GM19324 (cell line): ENCODE measurements at regions not wholly inside any gene's neighbourhood (a gene's known extent, or its start where the extent isn't known, plus 50 kb on each side); places are given as distances from the start of the nearest gene placed in this dataset.
"Not testable (repeated sequence)": the region's sequence is repeated elsewhere in the genome, so short reads cannot be mapped to it uniquely, and the experiment has no call there.

ENCODE experiments used
- ATAC-seq: cut with Tn5 transposase; IDR thresholded peaks from one replicate; pipeline ENCODE4 v1.9.1; 2021; ENCODE audit warnings: mild to moderate bottlenecking, moderate library complexity; ENCODE audit not compliant: unreplicated experiment, low FRiP score

DNA sequence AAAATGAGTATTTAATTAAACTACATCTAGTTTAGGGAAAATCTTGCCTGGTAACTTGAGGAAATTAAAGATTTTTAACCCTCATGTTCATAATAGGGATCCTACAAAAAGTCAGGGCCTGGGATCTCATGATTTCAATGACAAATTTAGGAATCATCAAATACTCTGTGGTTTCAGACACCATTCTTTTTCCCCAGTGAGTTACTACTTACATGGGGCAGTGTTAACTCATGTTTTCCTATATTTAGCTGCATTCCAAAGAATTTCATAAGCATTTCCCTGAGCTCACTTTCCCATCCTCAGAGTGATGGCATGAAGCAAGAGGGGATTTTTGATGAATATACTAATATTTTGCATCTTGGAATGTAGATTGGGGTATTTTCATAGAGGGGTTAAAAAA, 321.7 kb downstream of the CENPW start:
- ATAC-seq: no peak

DNA sequence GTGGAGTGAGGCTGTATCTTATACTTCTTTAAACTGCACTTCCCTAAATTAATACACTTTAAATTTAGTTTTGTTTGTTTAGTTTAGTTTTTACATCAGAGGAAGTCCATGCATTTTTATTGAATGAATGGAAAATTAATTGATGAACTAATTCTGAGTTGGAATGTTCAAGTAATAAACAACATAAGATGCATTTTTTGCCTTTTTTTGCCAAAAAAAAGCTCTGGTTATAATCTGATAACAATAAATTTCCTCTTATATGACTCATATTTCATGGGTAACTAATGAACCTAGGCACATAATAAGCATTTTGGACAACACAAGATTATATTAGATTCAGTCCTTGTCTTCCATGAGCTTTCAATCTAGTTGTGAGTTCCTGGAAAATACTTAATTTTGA, 323.1 kb downstream of the CENPW start:
- no peak for ATAC-seq

DNA sequence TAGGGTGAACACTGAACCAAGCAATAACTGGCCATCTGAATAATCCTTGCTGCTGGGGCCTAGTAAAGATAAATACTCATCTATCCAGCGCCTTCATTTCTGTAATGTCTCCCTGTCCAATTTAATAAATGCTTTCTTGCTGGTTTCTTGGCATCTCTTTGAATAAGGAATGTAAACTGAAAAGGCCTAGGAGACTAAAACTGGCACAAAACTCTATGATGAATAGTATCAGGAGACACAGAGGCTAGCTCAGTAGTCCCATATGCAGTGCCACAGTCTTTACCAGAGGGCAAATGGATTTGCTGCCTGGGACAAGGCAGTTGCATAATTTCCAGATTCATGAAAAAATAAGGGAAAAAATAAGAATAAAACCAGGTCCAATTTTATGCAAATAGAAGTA, 324.4 kb downstream of the CENPW start:
- ATAC-seq: no peak

DNA sequence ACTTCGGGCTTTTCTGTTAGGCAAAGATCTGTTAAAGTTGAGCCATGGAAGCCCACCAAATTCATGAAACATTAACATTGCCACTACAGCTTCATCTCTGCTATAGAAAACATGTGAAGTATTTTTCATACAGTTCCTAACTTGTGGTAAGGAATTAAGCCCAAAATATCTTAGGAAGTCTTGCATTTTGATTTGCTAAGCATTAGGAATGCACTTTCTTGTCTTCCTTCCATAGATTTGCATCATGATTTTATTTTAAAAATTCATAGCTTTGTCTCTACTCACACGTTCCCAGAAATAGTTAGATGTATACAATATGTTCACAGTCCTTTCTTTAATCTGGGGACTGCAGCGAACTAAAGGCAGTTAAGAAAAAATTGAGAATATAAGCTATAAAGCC, 325.6 kb downstream of the CENPW start:
- no peak for ATAC-seq

DNA sequence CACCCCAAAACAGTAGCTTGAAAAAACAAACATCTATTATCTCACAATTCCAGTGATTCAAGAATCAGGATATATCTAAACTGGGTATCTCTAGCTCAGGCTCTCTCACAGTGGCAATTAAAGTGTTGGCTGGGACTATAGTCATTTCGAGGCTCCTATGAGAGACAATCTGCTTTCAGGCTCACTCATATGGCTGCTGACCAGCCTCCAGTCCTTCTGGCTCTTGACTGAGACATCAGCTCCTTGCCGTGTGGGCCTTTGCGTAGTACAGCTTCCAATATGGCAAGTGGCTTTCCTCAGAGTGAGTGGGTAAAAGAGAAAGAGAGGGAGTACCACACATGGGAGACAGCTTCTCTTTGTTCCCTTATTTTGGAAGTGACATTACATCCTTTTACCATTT, 327.2 kb downstream of the CENPW start:
- ATAC-seq: no peak

DNA sequence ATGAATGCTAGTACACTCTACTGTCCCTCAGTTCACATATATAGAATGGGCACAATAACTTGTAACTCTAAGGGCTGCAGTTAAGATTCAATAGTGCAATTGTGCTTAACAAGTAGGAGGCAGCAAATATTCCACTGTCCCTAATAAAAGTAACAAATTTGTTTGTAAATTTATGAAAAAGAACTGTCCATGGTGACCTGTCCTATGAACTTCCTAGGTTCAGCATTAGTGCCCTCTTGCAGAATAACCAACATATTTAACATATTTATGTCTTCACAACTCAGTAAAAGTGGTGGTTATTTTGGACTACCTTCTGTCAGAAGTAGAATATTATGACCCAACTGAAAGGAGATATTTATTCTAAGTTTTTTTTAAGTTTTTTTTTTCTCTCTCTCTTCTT, 327.8 kb downstream of the CENPW start:
- ATAC-seq: no peak

DNA sequence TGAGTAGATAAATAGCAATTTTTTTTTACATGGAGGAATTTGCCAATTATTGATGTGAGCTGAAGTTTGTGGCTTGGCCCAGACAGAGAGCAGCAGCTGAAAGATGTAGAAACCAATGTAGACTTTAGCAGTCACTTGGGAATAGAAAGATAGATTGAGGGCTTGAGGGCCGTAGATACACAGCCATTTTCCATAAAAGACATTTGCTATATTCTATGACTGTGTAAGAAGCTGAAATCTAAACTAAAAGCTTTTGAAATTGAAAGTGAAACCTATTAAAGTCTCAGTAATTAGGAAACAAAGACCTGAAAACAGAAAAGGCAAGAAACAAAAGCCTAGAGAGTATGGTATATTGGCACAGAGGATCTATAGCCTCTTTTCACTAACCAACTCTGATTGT, 332.7 kb downstream of the CENPW start:
- ATAC-seq: peak; percentile 73

DNA sequence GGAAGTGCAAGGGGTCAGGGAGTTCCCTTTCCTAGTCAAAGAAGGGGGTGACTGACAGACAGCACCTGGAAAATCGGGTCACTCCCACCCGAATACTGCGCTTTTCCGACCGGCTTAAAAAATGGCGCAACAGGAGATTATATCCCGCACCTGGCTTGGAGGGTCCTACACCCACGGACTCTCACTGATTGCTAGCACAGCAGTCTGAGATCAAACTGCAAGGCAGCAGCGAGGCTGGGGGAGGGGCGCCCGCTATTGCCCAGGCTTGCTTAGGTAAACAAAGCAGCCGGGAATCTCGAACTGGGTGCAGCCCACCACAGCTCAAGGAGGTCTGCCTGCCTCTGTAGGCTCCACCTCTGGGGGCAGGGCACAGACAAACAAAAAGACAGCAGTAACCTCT, 333.8 kb downstream of the CENPW start:
- not testable (repeated sequence) for ATAC-seq

DNA sequence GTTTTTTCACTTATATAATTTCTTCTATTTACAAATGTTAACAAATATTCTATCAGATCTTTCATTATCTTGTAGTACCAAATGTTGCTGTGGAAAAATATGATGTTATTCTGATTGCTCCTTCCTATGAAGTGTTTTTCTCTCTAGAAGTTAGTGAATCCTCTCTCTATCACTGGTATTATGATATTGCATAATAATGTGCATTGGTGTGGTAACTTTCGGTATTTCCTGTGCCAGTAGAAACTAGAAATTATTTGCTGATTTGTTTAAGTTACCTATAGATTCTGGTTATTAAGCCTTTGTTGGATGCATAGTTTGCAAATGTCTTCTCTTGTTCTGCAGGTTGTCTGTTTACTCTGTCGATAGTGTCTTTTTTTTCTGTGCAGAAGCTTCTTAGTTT, 342.5 kb downstream of the CENPW start:
- no peak for ATAC-seq

DNA sequence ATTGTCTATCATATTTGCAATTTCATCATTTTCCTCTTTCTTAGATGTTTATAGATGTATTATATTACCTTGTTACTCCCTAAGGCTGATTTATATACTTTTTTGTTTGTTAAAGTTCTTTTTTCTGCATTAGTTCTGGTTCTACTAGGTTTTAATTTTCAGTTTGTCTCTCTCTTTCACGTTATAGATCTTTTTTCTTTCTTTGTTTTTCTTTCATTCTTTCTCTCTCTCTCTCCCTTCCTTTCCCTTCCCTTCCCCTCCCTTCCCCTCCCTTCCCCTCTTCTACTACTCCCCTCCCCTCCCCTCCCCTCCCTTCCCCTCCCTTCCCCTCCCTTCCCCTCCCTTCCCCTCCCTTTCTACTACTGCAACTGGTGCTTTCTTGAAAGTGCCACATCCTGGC, 345.3 kb downstream of the CENPW start:
- no peak for ATAC-seq

DNA sequence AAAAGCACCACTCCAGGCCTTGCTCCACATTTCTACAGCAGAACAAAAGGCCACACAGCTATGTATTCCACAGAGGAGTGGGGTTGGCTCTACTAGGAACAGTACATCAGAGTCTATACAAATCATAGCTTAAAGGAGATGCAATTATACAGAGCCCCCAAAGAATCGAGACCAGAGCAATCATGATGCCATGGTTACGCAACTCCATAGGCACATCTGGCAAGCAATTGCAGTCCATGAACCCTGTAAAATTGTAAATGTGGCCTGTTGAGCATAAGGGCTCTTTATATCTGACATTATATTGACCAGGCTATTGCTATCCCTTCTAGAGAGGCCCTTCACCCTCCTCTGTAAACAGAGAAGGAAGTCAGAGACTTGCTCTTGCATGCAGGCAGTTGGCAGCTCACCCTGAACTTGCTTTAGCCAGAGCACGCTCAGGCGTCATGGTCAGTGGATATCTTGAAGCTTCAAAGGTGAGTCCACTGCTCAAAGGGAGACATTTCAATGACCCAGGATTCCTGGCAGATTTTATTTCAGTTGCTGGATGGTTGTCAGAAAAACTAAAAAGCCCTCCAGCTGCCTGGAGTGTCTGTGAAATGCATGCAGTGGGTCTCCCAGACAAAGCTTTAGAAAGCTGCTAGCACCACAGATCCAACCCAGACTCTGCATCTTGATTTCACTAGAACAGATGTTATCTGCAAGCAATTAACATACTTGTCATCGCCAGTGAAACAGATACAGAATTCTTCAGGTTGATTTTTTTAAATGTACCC, 357.2 kb downstream of the CENPW start:
- ATAC-seq: no peak

DNA sequence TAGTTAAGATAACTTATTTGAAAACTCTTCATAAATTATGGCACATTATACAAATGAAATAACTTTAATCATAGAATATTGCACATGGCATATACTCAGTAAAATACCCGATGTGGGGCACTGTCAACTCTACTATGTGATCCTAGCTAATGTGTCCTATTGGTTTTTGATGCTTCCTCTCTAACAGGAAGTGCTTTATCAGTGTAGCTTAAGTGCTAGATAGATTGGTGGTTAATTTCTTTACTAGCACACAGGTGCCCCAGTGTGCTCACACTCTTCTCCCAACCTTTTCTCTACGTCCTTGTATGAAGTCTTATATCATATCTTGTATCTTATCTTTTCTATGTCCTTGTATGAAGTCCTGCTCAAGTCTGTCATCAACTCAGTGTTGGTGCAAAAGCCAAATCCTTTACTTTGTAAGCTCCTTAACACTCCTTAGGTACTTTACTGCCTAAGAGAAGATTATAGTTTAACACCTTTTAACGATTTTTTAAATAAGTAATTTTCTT, 358.9 kb downstream of the CENPW start:
- ATAC-seq: no peak

DNA sequence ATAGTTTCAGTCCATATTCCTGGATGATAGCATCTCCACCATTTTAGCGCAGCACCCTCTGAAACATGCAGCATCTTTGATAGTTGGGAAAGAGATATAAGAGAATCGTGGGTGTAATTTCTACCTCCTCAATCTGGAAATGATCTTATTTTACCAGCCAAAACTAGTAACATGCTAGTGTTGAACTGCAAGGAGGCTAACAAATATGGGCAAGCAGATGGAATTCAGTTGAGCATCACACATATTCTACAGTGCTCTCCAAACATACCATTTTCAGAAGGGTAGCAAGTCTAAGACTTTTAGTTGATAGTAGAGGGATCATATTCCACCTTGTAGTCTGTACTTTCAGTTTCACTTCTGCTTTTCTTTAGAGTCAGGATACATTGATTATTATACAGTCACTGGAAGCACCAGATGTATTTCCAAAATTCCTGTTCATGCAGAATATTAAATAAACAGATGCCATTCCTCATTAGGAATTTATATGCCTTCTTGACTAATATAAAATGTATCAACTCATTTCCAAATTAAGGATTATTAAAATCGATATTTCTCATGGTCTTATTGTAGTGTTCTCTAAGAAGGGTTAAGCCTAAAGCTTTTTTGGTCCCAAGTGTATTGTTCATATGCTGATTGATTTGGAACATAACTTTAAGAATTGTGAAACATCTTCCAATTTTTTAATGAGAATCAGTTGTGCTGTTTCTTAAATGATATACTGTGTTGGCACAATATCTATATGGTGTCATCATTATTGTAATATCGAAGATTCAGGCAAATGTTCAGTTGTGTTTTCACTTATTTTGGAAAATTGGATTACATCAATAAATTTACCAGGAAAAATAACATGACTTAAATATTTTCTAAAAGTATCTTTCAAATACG, 362.0 kb downstream of the CENPW start:
- ATAC-seq: no peak

DNA sequence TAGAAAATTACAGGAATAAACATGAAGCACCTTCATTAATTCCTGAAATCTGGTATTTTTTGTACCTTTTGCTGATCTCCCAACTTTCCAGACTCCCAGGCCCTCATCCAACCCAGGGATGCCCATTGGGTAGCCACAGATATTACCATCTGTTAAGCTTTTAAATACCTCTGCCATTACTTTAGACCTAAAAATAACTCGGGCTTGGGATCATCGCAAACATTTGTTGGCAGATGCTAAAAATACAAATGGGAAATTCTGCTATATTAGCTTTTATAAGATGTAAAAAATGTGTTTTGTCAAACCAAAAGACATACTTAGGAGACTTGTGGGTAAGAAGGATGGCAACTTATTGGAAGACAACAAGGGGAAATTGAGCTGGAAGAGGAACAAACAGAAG, 376.1 kb downstream of the CENPW start:
- no peak for ATAC-seq

DNA sequence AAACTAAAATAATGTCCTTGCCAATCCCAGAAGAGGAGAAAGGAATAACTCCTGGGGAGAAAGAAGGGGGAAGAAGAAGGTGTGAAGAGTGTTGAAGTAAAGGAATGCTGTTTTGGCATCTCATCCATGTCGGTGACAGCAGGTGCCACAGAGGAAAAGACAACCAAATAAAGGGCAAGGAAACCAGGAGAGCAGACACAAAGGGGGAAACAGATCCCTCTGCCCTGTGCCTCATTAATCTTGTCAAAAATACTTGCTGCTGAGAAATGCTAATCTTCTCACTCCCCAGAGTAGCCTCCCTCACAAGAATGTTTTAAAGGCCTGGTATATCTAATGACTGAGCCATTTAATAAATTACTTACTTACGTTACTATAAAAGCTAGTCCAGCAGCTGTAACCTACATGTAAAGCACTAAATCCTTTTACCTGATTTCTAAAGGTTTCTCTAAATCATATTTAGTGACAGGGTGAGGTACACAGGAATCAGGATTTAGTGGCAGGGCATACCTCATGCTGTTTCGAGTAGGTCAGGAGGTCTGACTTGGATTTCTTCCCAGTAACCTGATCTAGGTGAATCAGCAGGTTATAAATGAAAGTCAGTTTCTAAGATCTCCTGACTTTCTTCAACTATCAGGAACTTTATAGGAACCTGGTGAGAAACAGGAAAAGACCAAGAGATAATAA, 377.1 kb downstream of the CENPW start:
- no peak for ATAC-seq

DNA sequence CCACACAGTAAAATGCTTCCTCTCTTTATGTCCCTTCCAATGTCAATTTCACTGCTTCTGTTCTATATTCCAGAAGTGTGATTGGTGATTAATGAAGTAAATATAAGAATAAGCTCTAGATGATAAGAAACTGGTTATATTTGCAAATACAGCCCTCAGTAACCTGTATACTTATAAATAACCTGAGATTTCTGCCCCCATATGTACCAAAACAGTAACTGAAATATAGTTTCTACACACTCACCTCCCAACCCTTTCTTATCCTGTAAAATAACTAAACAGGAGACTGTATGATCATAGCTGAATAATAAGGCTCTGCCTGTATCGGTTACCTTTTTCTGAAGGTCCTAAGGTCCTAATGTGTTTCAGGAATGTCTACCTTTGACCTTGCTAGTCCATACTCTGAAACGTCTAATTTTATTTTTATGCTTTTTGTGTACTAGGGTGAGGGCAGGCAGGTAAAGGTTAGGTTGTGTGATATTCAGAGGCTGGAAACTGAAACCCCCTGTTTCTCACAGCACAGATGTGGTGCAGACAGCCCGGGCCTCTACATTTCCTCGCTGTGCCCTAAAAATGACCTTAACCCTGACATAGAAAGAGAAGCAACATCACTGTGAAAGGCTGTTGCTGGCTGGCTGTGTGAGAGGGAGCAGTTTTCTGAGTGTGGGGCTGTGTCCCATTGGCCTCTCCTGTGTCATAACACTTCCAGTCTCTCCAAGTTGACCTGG, 378.8 kb downstream of the CENPW start:
- ATAC-seq: peak; percentile 98

DNA sequence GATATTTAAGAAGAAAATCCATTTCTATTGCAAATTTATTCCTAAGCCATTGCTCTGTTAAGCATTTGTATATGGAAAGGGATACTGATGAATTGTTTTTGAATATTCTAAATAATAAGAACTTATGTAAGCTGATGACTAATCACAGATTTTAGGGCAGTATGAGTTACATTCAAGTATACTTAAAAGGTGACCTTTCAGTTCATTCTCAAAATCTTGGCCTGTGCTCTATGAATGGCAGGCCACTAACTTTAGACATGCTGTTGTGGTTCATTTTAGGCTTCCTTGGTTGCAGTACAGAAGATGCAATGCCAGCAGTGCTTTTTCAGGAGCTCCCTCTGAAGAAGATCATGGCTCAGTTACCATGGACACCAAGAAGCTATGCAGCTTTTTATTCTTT, 380.4 kb downstream of the CENPW start:
- ATAC-seq: no peak

DNA sequence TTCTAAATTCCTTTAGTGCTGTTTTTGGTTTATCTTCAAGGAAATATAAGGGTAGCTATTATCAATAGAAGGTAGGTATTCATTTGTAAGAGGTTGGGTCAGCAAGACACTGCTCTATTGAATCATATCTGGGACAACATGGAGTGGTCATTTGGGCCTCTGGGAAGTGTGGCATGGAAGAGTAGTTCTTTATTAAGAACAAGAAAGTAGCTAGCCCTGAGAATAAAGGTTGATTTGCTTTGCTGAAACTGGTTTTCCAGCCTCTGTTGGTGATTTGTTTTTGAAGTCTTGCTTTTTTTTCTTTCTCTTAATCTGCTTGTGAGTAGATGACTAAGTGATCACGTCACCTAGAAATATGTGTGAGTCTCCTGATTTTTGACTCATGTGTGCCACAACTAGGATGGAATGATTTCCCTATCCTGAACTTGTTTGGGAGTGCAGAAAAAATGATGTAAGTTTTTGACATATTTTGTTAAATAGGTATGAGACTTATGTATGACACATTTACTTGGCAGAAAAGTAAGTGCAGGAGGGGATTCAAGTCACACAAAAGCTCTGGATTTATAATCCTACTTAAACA, 381.8 kb downstream of the CENPW start:
- ATAC-seq: no peak

DNA sequence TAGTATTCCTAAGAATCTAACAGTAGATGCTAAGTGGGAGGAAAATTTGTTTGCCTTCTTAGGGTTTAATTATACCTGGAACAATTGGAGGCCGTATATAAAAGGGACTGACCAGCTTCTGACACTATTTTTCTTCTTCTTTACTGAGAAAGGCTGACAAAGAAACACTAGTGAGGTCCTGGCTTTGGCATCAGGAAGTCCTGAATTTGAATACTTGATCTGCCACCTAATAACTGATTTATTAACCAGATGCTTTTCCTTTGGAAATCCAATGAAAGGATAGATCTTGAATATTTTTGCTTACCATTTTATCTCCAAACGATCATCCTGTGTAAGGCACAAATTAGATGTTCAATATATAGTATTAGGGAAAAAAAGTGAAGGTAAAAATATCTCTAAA, 382.5 kb downstream of the CENPW start:
- ATAC-seq: no peak

DNA sequence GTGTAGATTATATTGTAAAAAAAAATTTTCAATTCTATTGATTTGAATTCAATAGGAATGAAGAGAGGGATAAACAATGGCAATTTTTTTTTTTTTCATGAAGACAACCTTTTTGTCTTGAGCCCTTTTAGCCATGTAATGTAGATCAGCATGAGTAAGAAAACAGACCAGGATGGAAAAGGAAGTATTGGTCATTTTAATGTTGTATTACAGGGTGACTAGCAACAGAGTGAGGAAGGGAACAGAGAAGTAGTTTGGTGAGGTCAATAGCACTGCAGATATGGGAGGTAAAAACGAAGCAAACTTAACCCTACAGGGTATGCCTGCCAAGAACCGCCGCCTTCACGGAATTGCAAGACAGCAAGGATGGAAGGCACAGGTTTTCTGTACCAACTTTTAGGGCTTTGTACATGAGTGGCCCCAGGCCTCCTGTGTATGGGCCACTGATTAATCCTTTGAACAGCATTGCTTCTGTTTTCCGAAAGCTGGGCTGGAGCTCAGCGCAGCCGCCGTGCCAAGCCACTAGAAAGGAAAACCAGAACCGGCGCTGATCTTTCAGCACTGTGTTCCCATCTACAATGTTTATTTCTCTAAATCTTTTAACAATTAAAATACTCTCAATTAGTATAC, 383.7 kb downstream of the CENPW start:
- no peak for ATAC-seq
